ENCODE measurements at regions not wholly inside any gene's neighbourhood (a gene's known extent, or its start where the extent isn't known, plus 50 kb on each side); places are given as distances from the start of the nearest gene placed in this dataset.

GRCh38 chr9:108551030-108551841, 304.6 kb downstream of the ACTL7B start:
- Histone ChIP-seq H3K9ac (ENCODE audit: low read length in 5 of 5) (no peak overlapping the region), H3K27ac (ENCODE audit: low read depth, low read length) (no peak overlapping the region), H3K27me3 (ENCODE audit: control insufficient read depth in 5 of 5, insufficient read depth in 4 of 5, low read length in 5 of 5) (no peaks in the 10 kb centered on the region), H3K36me3 (ENCODE audit: control insufficient read depth in 5 of 5, insufficient read depth in 5 of 5, low read length in 5 of 5) (no peaks in the 10 kb centered on the region), H3K9me3 (ENCODE audit: control insufficient read depth in 5 of 5, low read length in 5 of 5) (no peaks in the 10 kb centered on the region), H3K4me1 (ENCODE audit: control insufficient read depth in 5 of 5, insufficient read depth in 5 of 5, low read length in 5 of 5) (peaks cover 0 to 19% (median 9%) of the 10 kb centered on the region in 5 donors), H3K4me3 (ENCODE audit: low read depth in 1 of 5, low read length in 5 of 5) (no peak overlapping the region)

GRCh38 chr9:108550106-108550505, 305.7 kb downstream of the ACTL7B start:
- no peaks in the 10 kb centered on the region for H3K9me3 ChIP-seq (ENCODE audit: control insufficient read depth in 5 of 5, low read length in 5 of 5)
- H3K36me3 ChIP-seq (ENCODE audit: control insufficient read depth in 5 of 5, insufficient read depth in 5 of 5, low read length in 5 of 5) = no peaks in the 10 kb centered on the region
- no peak overlapping the region for H3K4me3 ChIP-seq (ENCODE audit: low read depth in 1 of 5, low read length in 5 of 5)
- H3K27me3 ChIP-seq (ENCODE audit: control insufficient read depth in 5 of 5, insufficient read depth in 4 of 5, low read length in 5 of 5) = no peaks in the 10 kb centered on the region
- H3K4me1 ChIP-seq (ENCODE audit: control insufficient read depth in 5 of 5, insufficient read depth in 5 of 5, low read length in 5 of 5) = peaks cover 0 to 19% (median 9%) of the 10 kb centered on the region in 5 donors
- H3K27ac ChIP-seq (ENCODE audit: low read depth, low read length) = no peak overlapping the region
- H3K9ac ChIP-seq (ENCODE audit: low read length in 5 of 5) = no peak overlapping the region

- Histone ChIP-seq H3K9me3 (ENCODE audit: control insufficient read depth in 5 of 5, low read length in 5 of 5) (no peaks in the 10 kb centered on the region), H3K27ac (ENCODE audit: low read depth, low read length) (no peak overlapping the region), H3K27me3 (ENCODE audit: control insufficient read depth in 5 of 5, insufficient read depth in 4 of 5, low read length in 5 of 5) (no peaks in the 10 kb centered on the region), H3K4me1 (ENCODE audit: control insufficient read depth in 5 of 5, insufficient read depth in 5 of 5, low read length in 5 of 5) (peaks cover 0 to 19% (median 9%) of the 10 kb centered on the region in 5 donors), H3K9ac (ENCODE audit: low read length in 5 of 5) (no peak overlapping the region), H3K4me3 (ENCODE audit: low read depth in 1 of 5, low read length in 5 of 5) (no peak overlapping the region), H3K36me3 (ENCODE audit: control insufficient read depth in 5 of 5, insufficient read depth in 5 of 5, low read length in 5 of 5) (no peaks in the 10 kb centered on the region)
These were observed 306.6 kb downstream of the ACTL7B start for GRCh38 chr9:108549184-108549583.

GRCh38 chr9:108547411-108548135, 308.2 kb downstream of the ACTL7B start:
- H3K4me1 ChIP-seq (ENCODE audit: control insufficient read depth in 5 of 5, insufficient read depth in 5 of 5, low read length in 5 of 5) = peaks cover 0 to 19% (median 9%) of the 10 kb centered on the region in 5 donors
- no peak overlapping the region for H3K27ac ChIP-seq (ENCODE audit: low read depth, low read length)
- no peaks in the 10 kb centered on the region for H3K27me3 ChIP-seq (ENCODE audit: control insufficient read depth in 5 of 5, insufficient read depth in 4 of 5, low read length in 5 of 5)
- no peaks in the 10 kb centered on the region for H3K9me3 ChIP-seq (ENCODE audit: control insufficient read depth in 5 of 5, low read length in 5 of 5)
- no peak overlapping the region for H3K9ac ChIP-seq (ENCODE audit: low read length in 5 of 5)
- H3K36me3 ChIP-seq (ENCODE audit: control insufficient read depth in 5 of 5, insufficient read depth in 5 of 5, low read length in 5 of 5) = no peaks in the 10 kb centered on the region
- H3K4me3 ChIP-seq (ENCODE audit: low read depth in 1 of 5, low read length in 5 of 5) = no peak overlapping the region

GRCh38 chr9:108546215-108546614, 309.6 kb downstream of the ACTL7B start:
- Histone ChIP-seq H3K27ac (ENCODE audit: low read depth, low read length) (no peak overlapping the region), H3K27me3 (ENCODE audit: control insufficient read depth in 5 of 5, insufficient read depth in 4 of 5, low read length in 5 of 5) (no peaks in the 10 kb centered on the region), H3K4me1 (ENCODE audit: control insufficient read depth in 5 of 5, insufficient read depth in 5 of 5, low read length in 5 of 5) (peaks cover 0 to 13% (median 4%) of the 10 kb centered on the region in 5 donors), H3K9ac (ENCODE audit: low read length in 5 of 5) (no peak overlapping the region), H3K36me3 (ENCODE audit: control insufficient read depth in 5 of 5, insufficient read depth in 5 of 5, low read length in 5 of 5) (no peaks in the 10 kb centered on the region), H3K9me3 (ENCODE audit: control insufficient read depth in 5 of 5, low read length in 5 of 5) (no peaks in the 10 kb centered on the region), H3K4me3 (ENCODE audit: low read depth in 1 of 5, low read length in 5 of 5) (no peak overlapping the region)

- Histone ChIP-seq H3K9me3 (ENCODE audit: control insufficient read depth in 5 of 5, low read length in 5 of 5) (no peaks in the 10 kb centered on the region), H3K9ac (ENCODE audit: low read length in 5 of 5) (no peak overlapping the region), H3K4me1 (ENCODE audit: control insufficient read depth in 5 of 5, insufficient read depth in 5 of 5, low read length in 5 of 5) (peaks cover 0 to 6% (median 4%) of the 10 kb centered on the region in 5 donors), H3K36me3 (ENCODE audit: control insufficient read depth in 5 of 5, insufficient read depth in 5 of 5, low read length in 5 of 5) (no peaks in the 10 kb centered on the region), H3K4me3 (ENCODE audit: low read depth in 1 of 5, low read length in 5 of 5) (no peak overlapping the region), H3K27me3 (ENCODE audit: control insufficient read depth in 5 of 5, insufficient read depth in 4 of 5, low read length in 5 of 5) (no peaks in the 10 kb centered on the region), H3K27ac (ENCODE audit: low read depth, low read length) (no peak overlapping the region)
These were observed 310.4 kb downstream of the ACTL7B start for GRCh38 chr9:108545436-108545835.

GRCh38 chr9:108544866-108545265, 310.9 kb downstream of the ACTL7B start:
- H3K9me3 ChIP-seq (ENCODE audit: control insufficient read depth in 5 of 5, low read length in 5 of 5) = no peaks in the 10 kb centered on the region
- peaks cover 0 to 1% (median 0%) of the 10 kb centered on the region in 5 donors for H3K4me1 ChIP-seq (ENCODE audit: control insufficient read depth in 5 of 5, insufficient read depth in 5 of 5, low read length in 5 of 5)
- no peak overlapping the region for H3K4me3 ChIP-seq (ENCODE audit: low read depth in 1 of 5, low read length in 5 of 5)
- no peaks in the 10 kb centered on the region for H3K27me3 ChIP-seq (ENCODE audit: control insufficient read depth in 5 of 5, insufficient read depth in 4 of 5, low read length in 5 of 5)
- H3K36me3 ChIP-seq (ENCODE audit: control insufficient read depth in 5 of 5, insufficient read depth in 5 of 5, low read length in 5 of 5) = no peaks in the 10 kb centered on the region
- H3K27ac ChIP-seq (ENCODE audit: low read depth, low read length) = no peak overlapping the region
- H3K9ac ChIP-seq (ENCODE audit: low read length in 5 of 5) = no peak overlapping the region

GRCh38 chr9:108543251-108543778, 312.5 kb downstream of the ACTL7B start:
- Histone ChIP-seq H3K9ac (ENCODE audit: low read length in 5 of 5) (no peak overlapping the region), H3K4me1 (ENCODE audit: control insufficient read depth in 5 of 5, insufficient read depth in 5 of 5, low read length in 5 of 5) (no peaks in the 10 kb centered on the region), H3K4me3 (ENCODE audit: low read depth in 1 of 5, low read length in 5 of 5) (no peak overlapping the region), H3K9me3 (ENCODE audit: control insufficient read depth in 5 of 5, low read length in 5 of 5) (no peaks in the 10 kb centered on the region), H3K27me3 (ENCODE audit: control insufficient read depth in 5 of 5, insufficient read depth in 4 of 5, low read length in 5 of 5) (no peaks in the 10 kb centered on the region), H3K27ac (ENCODE audit: low read depth, low read length) (no peak overlapping the region), H3K36me3 (ENCODE audit: control insufficient read depth in 5 of 5, insufficient read depth in 5 of 5, low read length in 5 of 5) (no peaks in the 10 kb centered on the region)

GRCh38 chr9:108537756-108538155, 318.0 kb downstream of the ACTL7B start:
- Histone ChIP-seq H3K27me3 (ENCODE audit: control insufficient read depth in 5 of 5, insufficient read depth in 4 of 5, low read length in 5 of 5) (no peaks in the 10 kb centered on the region), H3K4me3 (ENCODE audit: low read depth in 1 of 5, low read length in 5 of 5) (no peak overlapping the region), H3K9me3 (ENCODE audit: control insufficient read depth in 5 of 5, low read length in 5 of 5) (no peaks in the 10 kb centered on the region), H3K36me3 (ENCODE audit: control insufficient read depth in 5 of 5, insufficient read depth in 5 of 5, low read length in 5 of 5) (no peaks in the 10 kb centered on the region), H3K9ac (ENCODE audit: low read length in 5 of 5) (no peak overlapping the region), H3K4me1 (ENCODE audit: control insufficient read depth in 5 of 5, insufficient read depth in 5 of 5, low read length in 5 of 5) (peaks cover 0 to 3% (median 0%) of the 10 kb centered on the region in 5 donors), H3K27ac (ENCODE audit: low read depth, low read length) (no peak overlapping the region)

All from subcutaneous abdominal adipose tissue (tissue), 5 donors.